NB4 (cell line): ENCODE measurements at regions not wholly inside any gene's neighbourhood (a gene's known extent, or its start where the extent isn't known, plus 50 kb on each side); places are given as distances from the start of the nearest gene placed in this dataset.

Experiments used
- MAX ChIP-seq: IDR thresholded peaks from 2 replicates; pipeline ENCODE4 v1.6.1; 2011; ENCODE audit warnings: low read depth, low read length
- POLR2A ChIP-seq: IDR thresholded peaks from 2 replicates; pipeline ENCODE4 v1.6.1; 2011; ENCODE audit warnings: mild to moderate bottlenecking; ENCODE audit not compliant: insufficient read length; ENCODE audit errors: extremely low read depth
- TF ChIP-seq, protein P1 (sequence below): IDR thresholded peaks from one replicate; pipeline ENCODE4 v1.5.1; 2012; ENCODE audit warnings: low read depth, low read length

- TF ChIP-seq, protein P1, sequence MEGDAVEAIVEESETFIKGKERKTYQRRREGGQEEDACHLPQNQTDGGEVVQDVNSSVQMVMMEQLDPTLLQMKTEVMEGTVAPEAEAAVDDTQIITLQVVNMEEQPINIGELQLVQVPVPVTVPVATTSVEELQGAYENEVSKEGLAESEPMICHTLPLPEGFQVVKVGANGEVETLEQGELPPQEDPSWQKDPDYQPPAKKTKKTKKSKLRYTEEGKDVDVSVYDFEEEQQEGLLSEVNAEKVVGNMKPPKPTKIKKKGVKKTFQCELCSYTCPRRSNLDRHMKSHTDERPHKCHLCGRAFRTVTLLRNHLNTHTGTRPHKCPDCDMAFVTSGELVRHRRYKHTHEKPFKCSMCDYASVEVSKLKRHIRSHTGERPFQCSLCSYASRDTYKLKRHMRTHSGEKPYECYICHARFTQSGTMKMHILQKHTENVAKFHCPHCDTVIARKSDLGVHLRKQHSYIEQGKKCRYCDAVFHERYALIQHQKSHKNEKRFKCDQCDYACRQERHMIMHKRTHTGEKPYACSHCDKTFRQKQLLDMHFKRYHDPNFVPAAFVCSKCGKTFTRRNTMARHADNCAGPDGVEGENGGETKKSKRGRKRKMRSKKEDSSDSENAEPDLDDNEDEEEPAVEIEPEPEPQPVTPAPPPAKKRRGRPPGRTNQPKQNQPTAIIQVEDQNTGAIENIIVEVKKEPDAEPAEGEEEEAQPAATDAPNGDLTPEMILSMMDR = no peak
- TF ChIP-seq MAX = no peak
- TF ChIP-seq POLR2A = no peak
These were observed 338.7 kb downstream of the HRH4 start for GRCh38 chr18:24799176-24799575.
